NCI-H2171 (cell line): ENCODE measurements at regions not wholly inside any gene's neighbourhood (a gene's known extent, or its start where the extent isn't known, plus 50 kb on each side); places are given as distances from the start of the nearest gene placed in this dataset.

Experiments
- DNase-seq: peaks from one replicate; lab custom pipeline; 2025; lab: John Stamatoyannopoulos, UW

DNA sequence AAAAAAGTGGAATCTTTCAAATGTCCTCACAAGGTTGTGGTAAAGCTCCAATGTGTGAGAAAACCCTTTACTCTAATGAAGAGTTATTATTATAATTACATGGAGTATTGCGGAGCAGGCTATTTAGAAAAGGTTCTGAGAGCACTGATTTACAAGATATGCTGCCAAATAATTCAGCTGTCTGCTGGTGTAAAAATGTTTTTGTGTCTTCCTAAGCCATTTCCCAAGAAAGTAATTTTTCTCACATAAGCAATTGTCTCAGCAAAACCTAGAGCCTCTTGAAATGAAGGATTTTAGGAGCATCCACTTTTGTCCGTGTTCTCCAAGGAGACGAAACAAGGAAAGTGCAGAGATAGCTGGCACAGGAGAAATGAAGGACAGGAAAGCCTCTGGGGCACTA lies 229.6 kb upstream of the STARD13 start:
- DNase-seq = no peak

DNA sequence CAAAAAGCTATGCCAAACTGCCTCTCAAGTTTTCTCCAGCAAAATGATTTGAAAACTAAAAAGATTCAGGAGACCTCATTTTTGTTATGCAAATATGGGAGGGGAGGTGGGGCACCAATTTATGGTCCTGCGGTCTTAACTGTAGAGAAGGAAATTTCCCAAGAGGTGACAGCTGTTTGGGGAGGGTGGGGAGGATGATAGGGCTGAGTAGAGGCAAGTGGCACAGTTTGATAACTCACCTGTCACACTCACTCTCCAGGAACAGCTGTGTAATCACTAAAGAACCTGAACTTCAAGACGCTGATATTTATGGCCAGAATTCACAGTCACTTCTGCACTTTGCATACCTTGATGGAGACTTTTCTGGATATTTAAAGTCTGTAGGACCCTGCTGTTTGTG lies 232.9 kb upstream of the STARD13 start:
- DNase-seq = no peak

DNA sequence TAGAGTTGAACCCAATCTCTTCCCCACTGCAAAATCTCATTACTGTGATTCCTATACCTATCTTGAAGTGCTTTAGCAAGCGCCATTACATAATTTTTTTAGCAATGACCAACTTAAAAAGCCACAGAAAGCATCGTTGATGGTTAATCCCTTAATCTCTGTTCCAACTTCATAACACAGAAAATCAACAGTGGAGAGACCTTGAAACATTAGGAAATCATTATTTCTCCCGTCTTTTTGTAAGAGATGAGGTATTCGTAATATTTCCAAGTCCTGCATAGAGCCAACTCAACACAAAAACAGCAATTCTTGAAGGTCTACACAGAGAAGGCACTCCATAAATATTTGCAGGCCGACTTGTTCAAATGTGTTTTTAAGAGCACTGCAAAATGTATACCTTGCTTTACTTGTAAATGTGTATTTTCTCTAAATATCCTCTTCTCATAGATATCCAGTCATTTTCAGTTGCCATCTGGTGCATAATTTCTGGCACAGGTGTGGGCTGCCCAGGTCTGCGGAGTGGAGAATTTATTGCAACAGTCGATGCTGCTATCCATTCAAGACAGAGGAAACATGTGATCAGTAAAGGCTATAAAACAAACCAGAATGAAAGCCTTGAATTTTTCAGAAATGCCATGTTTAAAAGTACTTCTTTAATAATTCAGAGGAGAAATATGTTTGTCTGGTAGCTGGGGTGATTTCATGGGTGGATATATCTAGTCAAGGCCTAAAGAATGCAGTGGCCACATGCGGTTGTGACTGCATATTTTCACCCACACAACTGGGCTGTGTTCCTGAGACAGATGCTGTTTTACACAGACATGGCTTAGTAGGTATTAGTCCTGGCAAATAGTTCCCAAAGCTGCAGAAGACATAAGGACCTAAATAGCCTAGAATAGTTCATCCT lies 234.3 kb upstream of the STARD13 start:
- no peak for DNase-seq

DNA sequence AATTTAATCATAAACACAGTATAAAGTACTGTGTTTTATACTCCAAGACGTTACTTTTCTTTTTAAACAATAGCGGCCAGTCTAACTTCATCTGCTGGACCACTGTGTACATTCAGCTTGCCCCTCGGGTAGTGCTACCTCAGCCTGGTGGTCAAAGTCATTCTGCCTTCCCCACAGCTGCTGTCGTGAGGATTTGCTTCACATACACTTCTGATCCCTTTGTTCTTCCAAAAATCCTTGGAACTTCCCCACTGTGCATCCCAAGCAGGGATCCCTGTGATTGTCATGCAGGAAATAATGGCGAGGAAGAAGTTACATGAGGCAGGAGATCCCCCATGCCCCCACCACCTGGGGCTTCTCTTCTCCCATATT lies 234.9 kb upstream of the STARD13 start:
- no peak for DNase-seq

DNA sequence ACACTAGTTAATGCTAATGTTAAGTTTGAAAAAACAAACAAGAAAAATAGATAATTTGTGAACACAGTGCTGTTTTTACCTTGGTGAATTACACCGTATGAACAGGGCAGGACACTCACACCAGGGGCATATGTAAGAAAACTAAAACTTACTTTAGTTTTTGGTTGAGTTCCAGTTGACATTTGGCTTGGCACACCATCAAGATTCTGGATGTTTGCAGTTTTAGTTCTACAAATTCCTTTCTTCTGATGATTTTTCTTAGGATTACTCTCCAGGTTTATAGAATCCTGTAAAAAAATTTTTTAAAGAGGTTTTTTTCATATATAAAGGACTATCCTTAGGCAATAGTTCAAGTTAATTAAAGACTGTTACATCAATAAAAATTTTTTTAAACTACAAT lies 238.5 kb upstream of the STARD13 start:
- DNase-seq = no peak

DNA sequence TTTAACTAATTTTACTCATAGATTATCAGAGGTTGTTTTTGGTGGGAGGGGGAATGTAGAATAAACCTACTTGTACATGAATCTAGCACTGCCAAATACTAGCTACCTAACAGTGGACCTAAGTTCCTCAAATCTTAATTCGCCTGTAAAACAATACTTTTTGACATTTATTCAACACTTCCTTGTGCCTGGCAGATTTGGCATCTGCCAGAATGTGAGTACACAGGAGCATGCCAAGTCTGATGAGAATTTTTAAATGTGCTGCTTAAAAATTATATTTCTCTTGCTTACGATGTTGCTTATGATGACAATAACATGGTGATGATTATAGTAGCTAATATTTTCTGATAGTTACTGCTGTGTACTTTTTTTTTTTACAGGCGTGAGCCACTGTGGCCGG lies 240.2 kb upstream of the STARD13 start:
- DNase-seq = no peak

DNA sequence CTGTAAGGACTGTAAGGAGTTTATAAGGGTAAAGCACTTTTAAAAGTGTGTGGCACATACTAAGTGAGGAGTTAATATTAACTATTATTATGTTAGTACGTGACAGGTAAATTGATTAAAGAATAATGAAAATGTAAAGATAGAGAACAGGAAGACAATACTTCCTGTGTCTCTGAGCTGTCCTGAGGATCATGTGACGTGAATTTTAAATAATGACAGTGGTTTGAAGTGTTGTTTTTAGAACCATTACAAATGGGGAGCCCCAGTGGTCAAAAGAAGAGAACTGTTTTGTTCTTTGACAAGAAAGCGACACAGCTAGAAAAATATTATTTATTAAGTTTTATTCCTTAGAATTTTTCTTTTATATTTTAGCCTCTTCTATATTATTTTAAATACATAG lies 241.2 kb upstream of the STARD13 start:
- no peak for DNase-seq

DNA sequence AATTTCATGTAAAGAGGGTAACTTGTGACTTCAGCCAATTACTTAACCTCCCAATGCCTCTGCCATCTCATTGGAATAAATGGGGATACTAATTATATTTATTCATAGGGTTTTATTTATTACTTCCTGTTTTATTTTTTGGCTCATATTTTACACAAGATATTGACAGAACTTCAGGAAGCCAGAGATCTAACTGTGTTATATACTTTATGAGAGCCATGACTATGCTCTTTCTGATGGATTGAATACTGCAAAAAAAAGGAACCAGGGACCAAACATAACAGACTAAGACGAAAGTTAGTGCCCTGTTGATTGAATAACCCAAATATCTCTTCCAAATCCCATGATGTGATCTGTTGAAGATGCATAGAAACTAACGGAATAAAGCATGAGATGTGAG lies 243.3 kb upstream of the STARD13 start:
- no peak for DNase-seq

DNA sequence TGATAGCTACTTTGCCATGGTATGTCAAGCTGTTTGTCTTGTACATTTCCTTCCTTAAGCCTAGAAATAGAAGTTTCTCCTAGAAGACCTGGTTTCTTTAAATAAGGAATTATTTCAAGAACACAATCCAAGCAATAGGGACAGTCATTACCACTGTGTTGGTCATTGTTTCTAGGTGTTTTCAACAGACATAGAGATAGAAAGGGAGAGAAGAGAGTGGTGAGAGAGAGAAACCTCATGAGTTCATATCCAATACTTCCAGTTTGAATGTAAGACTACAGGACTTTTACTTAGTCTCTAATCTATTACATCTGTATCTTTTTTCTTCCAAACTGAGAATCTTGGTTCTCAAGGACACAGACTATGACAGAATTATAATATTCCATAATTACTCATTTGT lies 245.9 kb upstream of the STARD13 start:
- no peak for DNase-seq

DNA sequence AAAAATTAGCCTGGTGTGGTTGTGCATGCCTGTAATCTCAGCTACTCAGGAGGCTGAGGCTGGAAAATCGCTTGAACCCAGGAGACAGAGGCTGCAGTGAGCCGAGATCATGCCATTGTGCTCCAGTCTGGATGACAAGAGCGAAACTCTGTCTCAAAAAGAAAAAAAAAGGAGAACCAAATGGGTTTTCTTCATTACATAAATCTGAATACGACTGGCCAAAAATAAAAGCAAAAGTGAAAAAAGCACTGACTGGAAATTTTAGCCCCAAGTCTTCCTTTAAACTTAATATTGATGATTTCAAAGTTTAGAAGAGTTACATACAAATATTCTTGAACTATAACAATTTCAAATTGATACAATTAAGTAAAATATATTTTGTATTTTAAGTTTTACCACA lies 249.5 kb upstream of the STARD13 start:
- DNase-seq = no peak

DNA sequence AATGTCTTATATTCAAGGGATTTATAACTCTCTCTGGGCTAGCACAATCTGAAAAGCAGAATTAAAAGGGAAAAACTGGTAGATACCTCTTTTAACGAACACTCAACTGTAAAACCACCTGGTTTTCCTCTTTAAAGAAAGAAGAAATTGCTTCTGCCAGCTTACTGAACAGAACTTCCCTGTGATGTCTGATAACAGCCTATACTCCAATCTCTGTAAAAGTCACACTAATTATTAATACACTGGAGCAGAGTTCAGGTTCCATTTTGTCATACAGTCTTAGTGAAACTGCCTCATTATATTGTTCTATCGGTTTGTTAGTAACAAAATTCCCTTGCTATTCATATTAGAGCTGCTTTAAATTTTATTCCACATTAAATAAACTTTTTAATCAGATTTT lies 251.0 kb upstream of the STARD13 start:
- no peak for DNase-seq

DNA sequence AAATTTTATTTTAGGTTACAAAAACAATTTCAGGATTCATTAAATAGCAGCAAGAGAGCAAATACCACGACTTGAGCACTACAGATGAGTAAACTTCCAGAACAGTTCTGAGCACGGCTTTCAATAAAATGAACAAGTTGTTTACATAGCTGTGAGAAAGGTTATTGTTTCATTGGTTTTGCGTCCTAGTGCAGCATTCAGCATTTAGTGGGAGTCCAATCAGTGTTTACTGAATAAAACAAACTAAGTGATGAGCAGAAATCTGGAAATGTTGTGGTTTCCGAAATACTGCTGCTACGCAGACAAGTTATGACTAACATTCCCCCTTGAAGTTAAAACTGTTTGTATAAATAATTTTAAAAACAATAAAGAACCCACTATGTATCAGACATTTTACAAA lies 251.5 kb upstream of the STARD13 start:
- no peak for DNase-seq

DNA sequence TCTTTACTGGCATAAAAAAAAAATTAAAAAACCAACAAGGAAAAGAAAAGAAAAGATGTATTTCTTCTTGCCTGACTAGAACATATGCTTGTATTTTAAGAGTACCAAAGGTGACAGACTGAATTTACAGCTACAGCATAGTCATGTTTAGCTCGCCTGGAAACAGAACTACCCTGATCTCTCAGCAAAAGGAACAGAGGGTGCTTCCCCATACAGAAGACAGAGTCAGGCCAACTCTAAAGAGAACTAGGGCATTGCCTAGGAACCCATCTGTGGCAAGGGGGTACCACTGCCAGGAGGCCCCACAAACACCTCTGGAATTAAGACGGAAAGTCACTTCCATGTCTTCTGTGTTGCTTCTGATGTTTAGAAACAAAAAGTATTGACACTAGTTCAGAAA lies 252.1 kb upstream of the STARD13 start:
- no peak for DNase-seq

DNA sequence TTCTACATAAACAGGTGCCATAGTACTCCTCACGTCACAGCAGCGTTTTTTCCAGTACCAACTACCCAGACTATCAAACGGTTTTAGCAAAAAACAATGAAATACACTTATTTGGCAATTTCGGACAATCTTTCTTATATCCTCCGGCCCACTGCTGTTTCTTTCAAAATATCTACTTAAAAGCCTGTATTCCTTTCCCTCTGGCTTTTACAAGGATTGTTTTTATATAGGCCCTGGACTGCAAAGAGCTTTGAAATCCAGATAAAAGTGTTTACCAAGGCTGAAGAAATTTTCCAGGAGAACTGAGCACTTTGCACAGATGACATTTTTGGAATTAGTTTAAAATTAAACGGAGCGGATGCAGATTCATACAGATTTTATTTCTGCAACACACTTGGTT lies 255.9 kb upstream of the STARD13 start:
- DNase-seq = no peak

DNA sequence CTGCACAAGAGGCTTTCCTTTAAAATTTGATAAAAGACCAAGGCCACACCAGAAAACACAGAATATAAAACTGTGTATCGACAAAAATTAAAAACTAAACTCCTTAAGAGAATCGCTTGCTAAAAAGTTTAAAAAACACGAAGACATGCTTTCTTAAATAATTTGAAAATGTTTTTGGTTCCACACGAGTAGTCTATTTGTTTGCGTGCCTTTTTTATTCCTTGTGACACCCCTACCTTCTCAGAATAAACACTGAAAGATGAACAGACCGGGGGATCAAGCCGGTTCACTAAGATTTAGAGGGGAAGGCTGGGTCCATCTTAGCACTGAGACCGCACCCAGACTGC lies 256.4 kb upstream of the STARD13 start:
- DNase-seq = no peak

DNA sequence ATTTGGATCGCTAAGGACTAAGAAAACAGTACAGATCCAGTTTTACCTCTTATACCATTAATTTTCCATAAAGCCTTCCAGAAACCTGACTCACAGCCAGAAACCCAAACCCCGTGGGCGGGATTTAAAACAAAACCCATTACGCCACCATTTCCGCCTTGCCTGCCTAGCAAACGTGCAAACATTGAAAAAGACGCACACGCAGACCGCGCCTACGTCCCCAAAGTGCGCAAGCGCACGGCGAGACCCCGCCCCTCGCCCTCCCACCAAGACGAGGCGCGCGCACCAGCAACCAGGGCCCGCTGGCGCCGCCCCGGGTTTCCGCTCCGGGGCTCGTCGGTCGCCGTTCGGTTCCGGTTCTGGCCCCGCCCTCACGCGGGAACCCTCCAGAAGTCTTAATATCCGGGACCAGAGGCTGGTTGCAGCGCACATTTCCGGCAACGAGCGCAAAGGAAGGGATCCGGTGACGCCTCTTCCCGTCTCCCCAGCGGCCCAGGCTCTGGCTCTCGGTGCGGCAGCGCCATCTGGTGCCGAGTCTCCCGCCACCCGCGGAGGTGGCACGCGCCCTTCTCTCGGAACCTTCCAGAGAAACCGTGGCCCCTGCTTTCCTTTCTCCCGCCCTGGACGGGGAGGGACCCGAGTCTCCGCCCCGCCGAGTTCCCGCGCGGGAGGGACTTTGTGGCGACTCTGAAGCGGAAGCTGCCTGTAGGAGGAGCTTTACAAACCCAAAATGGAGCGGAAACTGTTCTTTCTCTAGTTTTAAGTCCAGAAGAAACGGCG lies 256.9 kb upstream of the STARD13 start:
- DNase-seq = peak; percentile 97

DNA sequence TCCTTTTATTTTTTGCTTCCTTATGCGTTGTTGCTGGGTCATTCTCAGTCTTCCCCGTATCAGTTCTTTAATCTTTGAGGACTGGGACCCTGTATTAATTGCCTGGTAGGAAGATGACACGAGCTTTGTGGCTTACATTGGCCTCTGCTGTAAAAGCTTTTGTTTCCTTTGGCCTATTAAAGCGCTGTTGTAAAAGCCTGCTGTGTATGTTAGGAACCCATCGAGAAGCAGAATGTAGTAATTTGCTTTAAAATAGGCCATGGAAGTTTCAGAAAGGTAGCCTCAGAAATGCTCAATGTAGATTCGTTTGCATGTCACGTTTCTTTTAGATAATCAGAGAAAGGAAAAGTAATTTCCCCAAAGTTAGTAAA lies 257.5 kb upstream of the STARD13 start:
- no peak for DNase-seq

DNA sequence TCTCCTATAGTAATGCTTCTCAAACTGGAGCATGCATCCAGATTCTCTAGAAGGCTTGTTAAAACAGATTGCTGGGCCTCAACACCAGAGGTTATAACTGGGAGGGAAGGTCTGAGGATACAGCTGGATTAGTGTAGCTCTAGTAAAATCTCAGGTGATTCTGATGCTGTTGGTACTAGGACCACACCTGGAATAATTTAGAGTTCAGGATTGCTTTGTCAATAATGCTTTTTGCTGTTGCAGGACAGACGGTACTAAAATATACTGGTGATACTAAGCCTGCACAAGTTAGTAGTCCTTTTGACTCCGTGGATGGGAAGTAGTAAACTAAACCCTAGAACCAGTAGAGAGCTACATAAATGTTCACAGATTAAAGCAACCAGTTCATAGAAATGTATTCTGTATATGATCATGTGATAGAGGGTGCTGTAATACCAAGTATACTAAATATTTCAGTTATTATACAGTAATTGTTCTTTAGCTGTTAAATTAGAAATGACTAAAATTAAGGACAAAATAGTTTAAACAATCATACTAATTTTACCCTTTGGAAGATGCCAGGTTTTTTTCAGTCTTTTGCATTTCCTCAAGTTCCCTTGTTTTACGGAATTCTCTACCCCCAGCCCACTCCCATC lies 258.2 kb upstream of the STARD13 start:
- DNase-seq = no peak

DNA sequence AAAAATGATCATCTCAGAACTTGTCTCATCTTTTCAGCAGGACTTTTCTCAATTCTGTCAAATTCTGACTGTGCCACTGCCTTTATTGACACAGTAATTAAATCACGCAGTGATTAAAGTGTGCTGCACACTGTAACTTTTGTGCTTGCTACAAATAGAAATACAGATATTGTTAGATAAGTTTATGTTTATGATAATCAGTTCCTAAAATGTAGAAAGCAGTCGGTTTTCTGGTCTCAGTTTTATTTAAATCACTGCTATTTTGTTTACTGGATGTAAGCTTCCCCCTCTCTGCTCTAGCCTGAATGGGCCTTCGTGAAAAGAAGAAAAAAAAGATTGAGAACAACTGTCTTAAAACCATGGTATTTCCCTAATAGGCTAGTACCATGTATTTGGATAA lies 258.8 kb upstream of the STARD13 start:
- DNase-seq = no peak

DNA sequence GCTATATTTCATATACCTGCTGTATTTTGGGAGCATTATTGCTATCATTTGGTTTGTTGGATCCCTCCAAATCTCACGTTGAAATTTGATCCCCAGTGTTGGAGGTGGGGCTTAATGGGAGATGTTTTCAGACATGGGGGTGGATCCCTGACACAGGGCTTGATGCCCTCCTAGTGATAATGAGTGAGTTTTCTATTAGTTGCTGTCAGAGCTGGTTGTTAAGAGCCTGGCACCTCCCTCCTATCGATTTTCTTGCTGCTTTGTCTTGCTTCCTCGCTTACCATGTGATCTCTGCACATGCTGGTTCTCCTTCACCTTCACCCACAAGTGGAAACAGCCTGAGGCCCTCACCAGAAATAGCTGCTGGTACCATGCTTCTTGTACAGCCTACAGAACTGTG lies 259.9 kb upstream of the STARD13 start:
- DNase-seq = no peak

DNA sequence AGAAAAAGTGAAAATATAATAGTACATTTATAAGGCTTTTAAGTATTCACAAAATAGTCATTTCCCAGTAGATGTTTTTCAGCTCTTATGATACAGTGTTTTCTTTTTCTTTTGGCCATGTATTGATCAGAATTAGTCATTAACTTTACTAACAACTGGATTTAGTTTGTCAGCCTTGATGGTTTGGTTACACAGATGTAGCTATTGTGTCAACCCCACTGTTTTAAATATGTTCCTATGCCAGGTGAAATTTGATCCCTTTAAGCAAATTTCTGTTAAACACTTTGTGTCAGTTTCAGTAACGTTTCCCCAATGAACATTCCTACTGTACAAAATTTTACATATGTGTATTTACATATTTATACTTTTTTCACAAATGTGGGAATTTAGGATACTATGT lies 261.5 kb upstream of the STARD13 start:
- DNase-seq = no peak

DNA sequence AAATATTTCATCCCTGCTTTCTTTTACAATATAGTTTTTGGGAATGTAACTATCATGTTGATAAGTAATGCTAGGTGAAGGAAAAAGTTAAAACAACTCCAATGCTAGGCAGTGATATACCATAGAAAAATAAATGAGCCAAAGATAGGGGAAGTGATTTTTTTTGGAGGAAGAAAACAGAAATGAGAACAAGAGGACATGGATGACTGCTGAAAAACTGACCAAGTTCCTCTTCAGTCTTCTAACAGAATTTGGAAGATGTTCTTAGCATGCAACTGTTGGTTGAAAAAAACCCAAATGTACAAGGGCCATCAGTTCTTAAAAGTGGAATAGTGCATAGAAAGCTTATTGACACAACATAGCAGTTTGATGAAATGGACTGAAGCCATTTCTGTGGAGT lies 262.5 kb upstream of the STARD13 start:
- no peak for DNase-seq

DNA sequence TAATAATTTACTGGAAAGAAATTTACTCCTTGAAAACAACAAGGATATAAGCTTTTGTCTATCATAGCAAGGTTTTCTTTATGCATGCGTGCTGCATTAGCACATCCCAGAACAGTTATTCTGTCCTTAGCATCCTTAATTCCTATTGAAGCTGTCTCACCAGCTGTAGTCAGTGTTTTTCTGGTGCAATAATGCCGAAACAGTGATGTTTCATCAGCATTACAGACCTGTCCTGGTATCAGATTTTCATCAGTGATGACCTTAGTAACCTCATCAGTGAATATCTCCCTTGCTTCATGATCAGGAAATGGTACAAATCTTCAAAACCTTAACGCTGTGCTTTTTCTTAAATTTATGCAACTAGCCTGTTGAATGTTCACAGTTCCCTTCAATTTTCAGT lies 264.7 kb upstream of the STARD13 start:
- no peak for DNase-seq
